HG02610 (cell line): ENCODE measurements at regions not wholly inside any gene's neighbourhood (a gene's known extent, or its start where the extent isn't known, plus 50 kb on each side); places are given as distances from the start of the nearest gene placed in this dataset.

Experiments
- ATAC-seq: cut with Tn5 transposase; IDR thresholded peaks from one replicate; pipeline ENCODE4 v1.9.1; 2021; ENCODE audit warnings: mild to moderate bottlenecking, moderate library complexity; ENCODE audit not compliant: unreplicated experiment

- no peak for ATAC-seq
These were observed 298.5 kb upstream of the SLC35B3 start for GRCh38 chr6:8733879-8734278.

- ATAC-seq: no peak
These were observed 296.5 kb upstream of the SLC35B3 start for GRCh38 chr6:8731874-8732273.

- ATAC-seq: no peak
These were observed 275.5 kb upstream of the SLC35B3 start for GRCh38 chr6:8710668-8711431.

- ATAC-seq: no peak
These were observed 272.8 kb upstream of the SLC35B3 start for GRCh38 chr6:8707956-8708772.

- no peak for ATAC-seq
These were observed 272.0 kb upstream of the SLC35B3 start for GRCh38 chr6:8707369-8707768.

- no peak for ATAC-seq
These were observed 270.2 kb upstream of the SLC35B3 start for GRCh38 chr6:8705435-8706020.

- ATAC-seq: no peak
These were observed 267.7 kb upstream of the SLC35B3 start for GRCh38 chr6:8703059-8703458.

- ATAC-seq: no peak
These were observed 253.5 kb upstream of the SLC35B3 start for GRCh38 chr6:8688821-8689220.

GRCh38 chr6:8686077-8686476 is 250.7 kb upstream of the SLC35B3 start:
- no peak for ATAC-seq

GRCh38 chr6:8683204-8683603 is 247.9 kb upstream of the SLC35B3 start:
- ATAC-seq: no peak

GRCh38 chr6:8679823-8680222 is 244.5 kb upstream of the SLC35B3 start:
- no peak for ATAC-seq

- no peak for ATAC-seq
These were observed 243.1 kb upstream of the SLC35B3 start for GRCh38 chr6:8678466-8678865.

GRCh38 chr6:8674126-8674525 is 238.8 kb upstream of the SLC35B3 start:
- ATAC-seq: no peak

- ATAC-seq: no peak
These were observed 237.5 kb upstream of the SLC35B3 start for GRCh38 chr6:8672882-8673281.

- no peak for ATAC-seq
These were observed 235.4 kb upstream of the SLC35B3 start for GRCh38 chr6:8670792-8671191.

GRCh38 chr6:8664700-8665099 is 229.4 kb upstream of the SLC35B3 start:
- ATAC-seq: no peak

GRCh38 chr6:8664070-8664469 is 228.7 kb upstream of the SLC35B3 start:
- no peak for ATAC-seq

GRCh38 chr6:8659404-8660189 is 224.3 kb upstream of the SLC35B3 start:
- ATAC-seq: no peak

GRCh38 chr6:8658416-8658815 is 223.1 kb upstream of the SLC35B3 start:
- ATAC-seq: no peak

- no peak for ATAC-seq
These were observed 222.2 kb upstream of the SLC35B3 start for GRCh38 chr6:8657522-8657921.
